GM18951 (cell line): ENCODE measurements at regions not wholly inside any gene's neighbourhood (a gene's known extent, or its start where the extent isn't known, plus 50 kb on each side); places are given as distances from the start of the nearest gene placed in this dataset.
"Not testable (repeated sequence)": the region's sequence is repeated elsewhere in the genome, so short reads cannot be mapped to it uniquely, and the experiment has no call there.

Experiments
- POLR2A ChIP-seq: IDR thresholded peaks from 4 replicates; pipeline ENCODE4 v1.6.1; 2011; ENCODE audit warnings: mild to moderate bottlenecking; ENCODE audit not compliant: insufficient read length, insufficient read depth; ENCODE audit errors: extremely low read depth
- in situ Hi-C: fragments of 300-500 bp; cut with MboI; formaldehyde crosslinking; loops from one replicate; pipeline ENCODE4 v1.12.0; 2022; ENCODE audit warnings: low sequenced_read_pairs, mixed read lengths, inconsistent platforms; ENCODE audit not compliant: unreplicated experiment

DNA sequence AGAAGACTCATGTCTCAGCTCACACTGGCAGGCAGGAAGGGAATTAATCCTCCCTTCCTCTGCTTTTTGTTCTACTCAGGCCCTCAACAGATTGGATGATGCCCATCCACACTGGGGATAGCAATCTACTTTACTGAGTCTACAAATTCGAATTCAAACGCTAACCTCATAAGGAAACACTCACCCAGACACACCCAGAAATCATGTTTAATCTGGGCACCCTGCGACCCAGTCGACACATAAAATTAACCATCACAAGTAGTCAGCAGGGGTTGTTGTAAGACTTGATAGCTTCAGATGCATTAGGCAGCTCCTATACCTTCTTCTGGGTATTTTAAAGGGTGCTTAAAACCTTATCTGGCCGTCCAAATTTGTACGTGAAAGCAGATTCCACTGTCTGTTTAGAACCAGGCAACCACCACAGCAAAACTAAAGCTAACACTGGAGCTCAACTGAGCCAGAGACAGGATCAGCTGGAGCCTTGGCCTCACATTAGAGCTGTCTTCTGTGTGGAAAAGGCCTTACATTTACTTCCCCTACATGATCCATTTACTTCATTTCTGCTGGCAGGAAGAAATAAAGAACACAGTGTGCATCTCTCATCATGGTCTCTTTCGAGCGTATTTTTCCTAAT is 407.3 kb upstream of the PPP2R3A start:
- in situ Hi-C loops, result no loop called here
- TF ChIP-seq POLR2A, result no peak

DNA sequence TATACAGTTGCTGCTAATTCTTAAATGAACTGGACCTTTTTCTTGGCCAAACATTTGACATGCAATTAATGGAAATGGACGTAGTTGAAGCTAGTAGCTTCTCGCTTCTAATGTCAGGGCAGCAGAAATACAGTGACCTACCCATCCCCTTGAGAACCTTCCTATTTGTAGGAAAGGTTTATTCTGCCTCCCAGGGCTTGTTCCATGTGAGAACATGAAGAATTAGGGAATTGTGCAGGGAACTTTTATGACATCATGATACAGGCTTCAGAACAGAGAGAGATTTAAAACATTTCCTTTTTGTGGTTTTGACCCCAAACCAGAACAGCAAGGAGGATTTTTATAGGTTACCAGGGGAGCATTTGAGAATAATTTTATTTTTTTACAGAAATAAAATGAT is 406.6 kb upstream of the PPP2R3A start:
- in situ Hi-C loops, result no loop called here
- TF ChIP-seq POLR2A, result no peak

DNA sequence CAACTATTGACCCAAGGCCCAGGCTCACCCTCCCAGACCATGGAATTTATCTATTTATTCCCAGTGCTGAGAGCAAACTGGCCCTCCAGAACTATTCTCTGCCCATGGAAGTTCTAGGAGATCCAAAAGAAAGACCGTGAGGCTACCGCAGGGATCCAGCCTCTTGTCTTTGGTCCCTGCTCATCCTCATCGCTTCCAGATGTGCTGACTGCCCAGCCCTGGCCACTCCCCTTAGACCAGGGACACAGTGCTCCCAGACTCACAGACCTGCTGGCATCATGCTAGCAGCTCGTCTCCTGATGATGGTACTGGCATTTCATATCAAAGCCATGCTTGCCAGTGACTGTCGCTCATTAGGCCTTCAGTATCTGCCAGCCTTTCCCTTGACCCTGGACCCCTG is 405.7 kb upstream of the PPP2R3A start:
- in situ Hi-C loops, result no loop called here
- no peak for TF ChIP-seq POLR2A

DNA sequence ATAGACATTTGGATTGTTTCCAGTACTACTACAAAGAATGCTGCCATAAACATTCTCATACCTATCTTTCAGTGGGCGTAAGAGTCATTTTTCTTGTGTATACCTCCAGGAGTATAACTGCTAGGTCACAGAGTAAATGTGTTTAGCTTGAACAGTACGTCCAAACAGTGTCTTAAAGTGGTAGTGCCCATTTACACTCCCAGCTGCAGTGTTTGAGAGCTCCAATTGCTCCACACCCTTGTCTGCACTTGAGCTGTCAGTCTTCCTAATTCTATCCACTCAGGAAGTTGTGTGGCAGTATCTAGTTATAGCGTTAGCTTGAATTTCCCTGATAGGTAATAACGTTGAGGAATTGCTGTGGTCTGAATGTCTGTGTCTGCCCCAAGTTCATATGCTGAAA is 404.7 kb upstream of the PPP2R3A start:
- TF ChIP-seq POLR2A, result no peak
- in situ Hi-C loops, result no loop called here

DNA sequence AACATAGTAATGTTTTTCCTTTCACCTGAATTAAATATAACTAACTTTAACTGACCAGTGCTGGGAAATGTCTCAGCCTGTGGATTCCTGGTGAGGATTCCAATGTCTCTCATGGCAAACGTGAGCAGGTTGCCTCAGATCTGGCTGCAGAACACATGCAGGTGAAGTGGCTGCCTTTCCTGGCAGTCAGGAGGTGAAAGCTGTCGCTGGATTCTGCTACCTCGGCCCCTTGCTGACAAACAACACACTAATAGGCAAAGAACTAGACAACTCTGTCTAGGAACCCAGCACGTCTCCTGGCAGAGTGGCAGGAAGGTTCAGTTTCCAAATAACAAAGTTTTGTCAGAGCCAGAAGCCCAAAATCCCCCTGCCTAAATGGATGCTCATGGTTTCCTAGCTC is 400.8 kb upstream of the PPP2R3A start:
- in situ Hi-C loops, result no loop called here
- TF ChIP-seq POLR2A, result no peak

DNA sequence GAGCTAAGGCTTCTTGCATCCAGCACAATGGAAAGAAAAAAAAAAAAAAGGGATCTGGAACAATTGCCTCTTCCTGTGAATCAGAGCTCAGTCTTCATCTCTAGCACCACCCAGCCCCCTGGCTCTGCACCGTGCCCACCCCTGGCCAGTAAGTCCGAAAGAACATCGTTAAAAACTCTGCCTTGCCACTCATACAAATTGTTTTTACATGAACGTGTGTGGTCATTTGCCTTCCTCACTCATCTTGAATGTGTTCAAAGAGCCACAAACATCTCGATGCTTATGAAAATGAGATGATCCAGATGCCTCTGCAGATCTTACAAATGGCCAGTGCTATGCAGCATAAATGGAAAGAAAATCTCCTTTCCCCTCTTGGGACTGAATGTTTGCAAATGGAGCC is 400.0 kb upstream of the PPP2R3A start:
- TF ChIP-seq POLR2A, result no peak
- in situ Hi-C loops, result no loop called here

DNA sequence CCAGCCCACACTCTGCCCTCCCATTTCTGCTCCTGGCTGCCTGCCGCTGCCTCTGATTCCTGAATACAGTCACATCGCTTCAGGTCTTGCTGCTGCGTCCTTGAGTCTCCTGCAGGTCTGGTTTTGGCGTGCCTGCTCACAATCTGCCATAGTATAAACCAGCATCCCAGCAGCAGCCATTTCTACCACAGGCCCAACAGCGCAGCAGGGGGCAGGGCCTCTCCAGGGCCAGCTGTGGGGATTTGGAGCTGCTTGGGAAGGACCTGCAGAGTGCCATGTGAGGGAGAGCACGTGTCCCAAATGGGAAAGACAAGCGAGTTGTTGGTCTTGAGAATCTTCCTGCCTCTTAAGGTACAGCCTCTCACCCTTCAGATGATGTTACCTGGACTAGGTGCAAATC is 398.3 kb upstream of the PPP2R3A start:
- TF ChIP-seq POLR2A, result no peak
- in situ Hi-C loops, result no loop called here

DNA sequence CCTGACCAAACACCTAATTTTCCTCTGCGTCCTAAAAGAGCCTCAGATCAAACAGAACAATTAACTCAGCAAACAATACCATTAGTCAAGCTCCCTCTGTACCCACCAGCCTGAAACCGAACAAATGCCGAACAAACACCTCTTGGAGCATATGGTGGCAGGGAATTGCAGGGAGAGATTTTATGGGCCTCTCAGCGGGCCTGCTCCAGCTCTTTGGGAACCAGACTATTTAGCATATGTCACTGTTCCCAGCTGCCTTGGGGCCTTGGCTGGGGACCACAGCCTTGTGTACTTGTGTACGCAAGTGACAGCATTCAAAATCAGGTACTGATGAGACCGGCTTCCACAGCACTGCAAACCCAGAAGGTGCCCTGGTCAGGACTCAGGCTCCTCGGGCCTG is 388.8 kb upstream of the PPP2R3A start:
- in situ Hi-C loops, result no loop called here
- no peak for TF ChIP-seq POLR2A

DNA sequence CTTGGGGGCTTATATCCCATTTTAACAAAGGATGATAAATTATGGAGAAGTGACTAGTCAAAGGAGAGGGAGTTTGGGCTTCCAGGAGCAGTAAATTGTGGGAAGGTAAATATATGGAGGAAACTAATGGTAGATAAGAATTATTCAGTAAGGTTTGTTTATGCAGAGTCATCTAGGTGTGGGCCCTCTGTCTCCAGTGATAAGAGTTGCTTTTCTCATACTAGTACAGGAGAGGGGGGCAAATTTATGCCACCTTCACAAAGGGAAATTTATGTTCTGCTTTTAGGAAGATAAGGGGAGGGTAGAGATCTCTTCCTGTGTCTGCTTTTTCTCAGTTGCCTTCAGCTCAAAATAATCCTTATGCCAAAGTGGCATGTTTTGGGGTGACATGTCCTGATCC is 383.7 kb upstream of the PPP2R3A start:
- no peak for TF ChIP-seq POLR2A

DNA sequence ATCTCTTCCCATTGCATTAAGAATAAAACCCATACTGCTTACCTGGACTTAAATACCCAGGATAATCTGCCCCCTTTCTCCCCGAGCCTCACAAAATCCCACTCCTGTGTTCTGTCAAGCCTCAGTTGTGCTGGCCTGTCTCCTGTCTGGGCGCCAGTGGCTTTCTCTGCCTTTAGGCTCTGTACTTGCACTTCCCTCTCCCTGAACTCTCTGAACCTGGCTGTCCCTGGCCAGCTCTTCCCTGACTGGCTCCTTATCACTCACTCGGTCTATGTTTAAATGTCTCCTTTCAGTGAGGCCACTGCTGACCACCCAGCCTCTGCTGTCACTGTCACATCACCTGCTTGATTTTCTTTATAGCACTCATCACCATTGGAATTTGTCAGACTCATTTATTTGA is 382.7 kb upstream of the PPP2R3A start:
- in situ Hi-C loops, result no loop called here
- TF ChIP-seq POLR2A, result no peak

More for the DNA sequence above, 383.7 kb upstream of the PPP2R3A start:
- in situ Hi-C loops, result no loop called here

DNA sequence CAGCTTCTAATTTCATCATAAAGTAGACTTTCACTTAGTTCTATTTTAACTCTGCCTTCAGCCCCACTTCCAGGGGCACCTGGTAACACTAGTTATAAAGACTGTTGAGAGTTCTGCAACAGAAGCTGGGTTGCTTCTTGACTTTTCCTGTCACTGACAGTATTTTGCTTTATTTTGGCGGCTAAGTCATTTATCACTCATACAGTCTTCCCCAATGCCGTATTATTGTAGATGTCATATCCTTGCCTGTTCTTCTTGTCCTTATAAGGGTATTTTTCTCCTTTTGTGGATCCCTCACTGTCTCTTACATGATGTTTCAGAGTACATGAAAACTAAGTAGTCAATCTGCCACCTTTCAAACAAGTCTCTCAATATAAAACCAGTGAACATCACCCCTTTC is 369.0 kb upstream of the PPP2R3A start:
- TF ChIP-seq POLR2A, result no peak
- in situ Hi-C loops, result no loop called here

DNA sequence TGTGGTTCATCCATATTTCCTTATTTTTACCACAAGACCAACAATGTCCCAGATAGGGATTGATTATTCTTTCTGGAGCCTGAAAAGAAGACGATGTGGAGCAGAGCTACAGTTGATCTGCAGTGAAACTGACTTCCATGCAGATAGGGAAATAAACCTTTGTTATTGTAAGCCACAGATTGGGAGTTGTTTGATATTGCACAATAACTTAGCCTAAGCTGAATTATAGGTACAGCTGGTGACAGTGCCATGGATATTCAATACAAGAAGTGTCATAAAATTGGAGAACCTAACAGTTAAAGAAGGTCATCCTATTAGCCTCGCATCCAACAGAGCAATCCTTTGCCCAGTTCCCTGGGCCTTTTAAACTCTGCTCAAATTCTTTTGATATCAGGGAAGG is 367.7 kb upstream of the PPP2R3A start:
- TF ChIP-seq POLR2A, result no peak
- in situ Hi-C loops, result no loop called here

DNA sequence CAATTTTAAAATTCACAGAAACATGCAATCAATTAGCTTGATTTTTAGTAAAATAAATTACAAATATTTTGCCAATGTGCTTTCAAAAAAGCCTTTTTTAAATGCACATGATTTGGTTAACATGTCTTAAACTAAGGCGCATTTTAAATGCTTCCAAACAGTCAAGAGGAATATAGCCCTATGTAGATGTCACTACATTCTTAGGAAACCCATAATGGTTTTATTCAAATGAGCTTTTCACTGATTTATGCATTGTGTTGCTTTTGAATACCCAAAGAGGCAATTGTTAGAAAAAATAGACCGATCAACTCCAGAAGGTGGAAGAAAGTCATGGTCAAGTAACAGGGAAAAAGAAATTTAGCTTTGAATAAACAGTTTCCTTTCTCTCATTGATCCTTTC is 366.9 kb upstream of the PPP2R3A start:
- in situ Hi-C loops, result no loop called here

DNA sequence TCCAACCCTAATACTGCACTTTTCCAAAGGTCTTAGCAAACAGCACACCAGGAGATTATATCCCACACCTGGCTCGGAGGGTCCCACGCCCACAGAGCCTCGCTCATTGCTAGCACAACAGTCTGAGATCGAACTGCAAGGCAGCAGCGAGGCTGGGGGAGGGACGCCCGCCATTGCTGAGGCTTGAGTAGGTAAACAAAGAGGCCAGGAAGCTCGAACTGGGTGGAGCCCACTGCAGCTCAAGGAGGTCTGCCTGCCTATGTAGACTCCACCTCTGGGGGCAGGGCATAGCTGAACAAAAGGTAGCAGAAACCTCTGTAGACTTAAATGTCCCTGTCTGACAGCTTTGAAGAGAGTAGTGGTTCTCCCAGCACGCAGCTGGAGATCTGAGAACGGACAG is 361.0 kb upstream of the PPP2R3A start:
- in situ Hi-C loops, result not testable (repeated sequence)

More for the DNA sequence above, 366.9 kb upstream of the PPP2R3A start:
- no peak for TF ChIP-seq POLR2A

DNA sequence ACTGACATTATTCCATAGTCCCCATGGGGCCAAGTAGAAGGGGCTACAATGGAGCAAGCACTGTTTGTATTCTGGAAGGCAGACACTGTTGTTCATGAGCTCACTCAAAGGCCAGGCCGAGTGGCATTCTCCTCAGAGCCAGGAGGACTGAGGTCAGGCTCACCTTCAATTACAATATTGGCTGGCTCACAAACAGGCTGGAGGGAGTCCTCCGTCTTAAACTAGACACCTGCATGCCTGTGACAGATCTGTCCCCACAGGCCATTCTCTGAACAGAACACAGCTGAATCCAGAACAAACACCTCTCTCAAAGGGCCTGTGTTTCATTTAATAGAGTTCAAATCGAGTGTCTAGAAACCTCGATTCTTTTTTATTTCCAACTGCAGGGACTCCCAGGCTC is 347.4 kb upstream of the PPP2R3A start:
- in situ Hi-C loops, result no loop called here
- no peak for TF ChIP-seq POLR2A

DNA sequence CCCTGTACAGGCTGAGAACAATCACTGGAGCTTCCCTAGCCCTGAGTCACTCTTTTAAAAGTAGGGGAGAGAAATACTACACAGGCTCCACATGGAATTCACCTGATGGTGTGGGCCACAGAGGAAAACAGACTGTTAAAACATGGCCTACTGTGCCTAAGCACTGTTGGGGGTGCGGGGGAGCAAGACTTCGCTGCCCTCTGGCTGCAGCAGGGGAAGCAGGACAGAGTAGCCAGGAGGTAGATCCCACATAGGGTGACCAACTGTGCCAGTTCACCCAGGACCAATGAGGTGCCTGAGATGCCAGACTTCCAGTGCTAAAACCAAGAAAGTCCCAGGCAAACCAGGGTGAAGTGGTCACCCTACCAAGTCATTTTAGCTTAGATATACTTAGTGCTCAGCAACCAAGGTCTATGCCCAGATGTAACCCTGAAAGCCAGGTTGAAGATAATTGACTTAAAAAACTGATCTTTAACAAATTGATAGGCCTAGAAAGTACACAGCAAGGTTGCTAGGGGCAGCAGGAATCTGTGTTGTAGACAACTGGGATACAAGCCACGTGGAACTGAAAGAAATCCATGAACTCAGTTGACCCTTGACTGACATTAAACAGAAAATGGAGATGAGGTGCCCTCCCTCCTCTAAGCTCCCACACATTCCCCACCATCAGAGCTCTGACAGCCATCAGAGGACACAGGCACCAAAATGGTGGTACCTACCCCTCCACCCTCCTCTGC is 344.2 kb upstream of the PPP2R3A start:
- no peak for TF ChIP-seq POLR2A
- in situ Hi-C loops, result no loop called here
